Liver (tissue), 3 donors: ENCODE measurements at regions not wholly inside any gene's neighbourhood (a gene's known extent, or its start where the extent isn't known, plus 50 kb on each side); places are given as distances from the start of the nearest gene placed in this dataset.

Experiments used
- EGR1 ChIP-seq, 2 donors: IDR thresholded peaks; 2 replicates each; pipeline ENCODE4 v1.6.1; 2016 to 2018; ENCODE audit warnings: antibody characterized with exemption in 2 of 2, low read depth in 2 of 2
- JUND ChIP-seq, 2 donors: IDR thresholded peaks; 2 replicates each; pipeline ENCODE4 v1.6.1; 2016; ENCODE audit warnings: antibody characterized with exemption in 2 of 2
- SP1 ChIP-seq: IDR thresholded peaks from 2 replicates; pipeline ENCODE4 v1.6.1; 2018; ENCODE audit warnings: antibody characterized with exemption, mild to moderate bottlenecking
- TAF1 ChIP-seq: conservative IDR thresholded peaks from 2 replicates; pipeline ENCODE4 v1.6.1; 2016; ENCODE audit warnings: antibody characterized with exemption, mild to moderate bottlenecking
- YY1 ChIP-seq: IDR thresholded peaks from 2 replicates; pipeline ENCODE4 v1.6.1; 2016; ENCODE audit warnings: antibody characterized with exemption, mild to moderate bottlenecking
- TF ChIP-seq, protein P1 (sequence below): fragments of 150-350 bp; IDR thresholded peaks from 2 replicates; pipeline ENCODE4 v1.5.1; 2017; ENCODE audit warnings: improper control_type of control experiment, low read depth, low read length; ENCODE audit not compliant: missing input control
- TF ChIP-seq, protein P2 (sequence below): IDR thresholded peaks from 2 replicates; pipeline ENCODE4 v1.6.1; 2016; ENCODE audit warnings: antibody characterized with exemption
- TF ChIP-seq, protein P3 (sequence below): IDR thresholded peaks from 2 replicates; pipeline ENCODE4 v1.6.1; 2016; ENCODE audit warnings: antibody characterized with exemption
- TF ChIP-seq, protein P4 (sequence below): IDR thresholded peaks from 2 replicates; pipeline ENCODE4 v1.6.1; 2016; ENCODE audit warnings: antibody characterized with exemption, mild to moderate bottlenecking
- donor health status: healthy.
- donor health status: healthy.

DNA sequence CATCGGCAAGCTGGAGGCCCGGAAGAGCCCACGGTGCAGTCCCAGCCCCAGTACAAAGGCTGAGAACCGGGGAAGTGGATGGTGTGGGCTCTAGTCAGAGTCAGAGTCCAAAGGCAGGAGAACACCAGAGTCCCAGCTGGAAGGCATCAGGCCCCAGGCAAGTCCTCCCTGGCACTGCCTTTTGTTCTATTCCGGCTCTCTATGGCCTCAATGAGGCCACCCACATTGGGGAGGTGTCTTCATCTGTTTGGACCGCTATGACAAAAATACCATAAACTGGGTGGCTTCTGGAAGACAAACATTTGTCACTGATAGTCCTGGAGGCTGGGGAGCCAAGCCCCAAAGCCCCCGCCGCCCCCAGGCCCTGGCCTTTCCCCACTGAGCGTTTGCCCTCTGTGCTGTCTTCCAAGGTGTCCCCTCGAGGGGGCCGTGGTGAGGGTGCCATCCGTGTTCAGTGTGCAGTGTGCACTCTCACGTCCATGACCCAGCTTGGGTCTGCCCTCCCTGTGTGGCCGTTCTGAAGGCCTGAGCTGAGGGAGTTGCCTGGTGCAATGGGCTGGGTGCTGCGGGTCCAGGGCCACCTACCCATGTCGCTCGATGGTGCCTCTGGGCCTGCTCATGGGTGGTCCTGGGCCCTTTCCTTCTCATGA is 99.1 kb upstream of the PPP1R26 start:
- TF ChIP-seq, protein P1, sequence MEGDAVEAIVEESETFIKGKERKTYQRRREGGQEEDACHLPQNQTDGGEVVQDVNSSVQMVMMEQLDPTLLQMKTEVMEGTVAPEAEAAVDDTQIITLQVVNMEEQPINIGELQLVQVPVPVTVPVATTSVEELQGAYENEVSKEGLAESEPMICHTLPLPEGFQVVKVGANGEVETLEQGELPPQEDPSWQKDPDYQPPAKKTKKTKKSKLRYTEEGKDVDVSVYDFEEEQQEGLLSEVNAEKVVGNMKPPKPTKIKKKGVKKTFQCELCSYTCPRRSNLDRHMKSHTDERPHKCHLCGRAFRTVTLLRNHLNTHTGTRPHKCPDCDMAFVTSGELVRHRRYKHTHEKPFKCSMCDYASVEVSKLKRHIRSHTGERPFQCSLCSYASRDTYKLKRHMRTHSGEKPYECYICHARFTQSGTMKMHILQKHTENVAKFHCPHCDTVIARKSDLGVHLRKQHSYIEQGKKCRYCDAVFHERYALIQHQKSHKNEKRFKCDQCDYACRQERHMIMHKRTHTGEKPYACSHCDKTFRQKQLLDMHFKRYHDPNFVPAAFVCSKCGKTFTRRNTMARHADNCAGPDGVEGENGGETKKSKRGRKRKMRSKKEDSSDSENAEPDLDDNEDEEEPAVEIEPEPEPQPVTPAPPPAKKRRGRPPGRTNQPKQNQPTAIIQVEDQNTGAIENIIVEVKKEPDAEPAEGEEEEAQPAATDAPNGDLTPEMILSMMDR = no peak
- TF ChIP-seq, protein P2, sequence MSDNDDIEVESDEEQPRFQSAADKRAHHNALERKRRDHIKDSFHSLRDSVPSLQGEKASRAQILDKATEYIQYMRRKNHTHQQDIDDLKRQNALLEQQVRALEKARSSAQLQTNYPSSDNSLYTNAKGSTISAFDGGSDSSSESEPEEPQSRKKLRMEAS = no peak
- TF ChIP-seq, protein P3, sequence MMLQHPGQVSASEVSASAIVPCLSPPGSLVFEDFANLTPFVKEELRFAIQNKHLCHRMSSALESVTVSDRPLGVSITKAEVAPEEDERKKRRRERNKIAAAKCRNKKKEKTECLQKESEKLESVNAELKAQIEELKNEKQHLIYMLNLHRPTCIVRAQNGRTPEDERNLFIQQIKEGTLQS = no peak
- no peak for TF ChIP-seq TAF1
- TF ChIP-seq EGR1 (IDR thresholded peaks at IDR 0.05; ENCODE audit: low read depth in 2 of 2) = no peak
- TF ChIP-seq YY1 = no peak
- no peak for TF ChIP-seq SP1
- TF ChIP-seq, protein P4, sequence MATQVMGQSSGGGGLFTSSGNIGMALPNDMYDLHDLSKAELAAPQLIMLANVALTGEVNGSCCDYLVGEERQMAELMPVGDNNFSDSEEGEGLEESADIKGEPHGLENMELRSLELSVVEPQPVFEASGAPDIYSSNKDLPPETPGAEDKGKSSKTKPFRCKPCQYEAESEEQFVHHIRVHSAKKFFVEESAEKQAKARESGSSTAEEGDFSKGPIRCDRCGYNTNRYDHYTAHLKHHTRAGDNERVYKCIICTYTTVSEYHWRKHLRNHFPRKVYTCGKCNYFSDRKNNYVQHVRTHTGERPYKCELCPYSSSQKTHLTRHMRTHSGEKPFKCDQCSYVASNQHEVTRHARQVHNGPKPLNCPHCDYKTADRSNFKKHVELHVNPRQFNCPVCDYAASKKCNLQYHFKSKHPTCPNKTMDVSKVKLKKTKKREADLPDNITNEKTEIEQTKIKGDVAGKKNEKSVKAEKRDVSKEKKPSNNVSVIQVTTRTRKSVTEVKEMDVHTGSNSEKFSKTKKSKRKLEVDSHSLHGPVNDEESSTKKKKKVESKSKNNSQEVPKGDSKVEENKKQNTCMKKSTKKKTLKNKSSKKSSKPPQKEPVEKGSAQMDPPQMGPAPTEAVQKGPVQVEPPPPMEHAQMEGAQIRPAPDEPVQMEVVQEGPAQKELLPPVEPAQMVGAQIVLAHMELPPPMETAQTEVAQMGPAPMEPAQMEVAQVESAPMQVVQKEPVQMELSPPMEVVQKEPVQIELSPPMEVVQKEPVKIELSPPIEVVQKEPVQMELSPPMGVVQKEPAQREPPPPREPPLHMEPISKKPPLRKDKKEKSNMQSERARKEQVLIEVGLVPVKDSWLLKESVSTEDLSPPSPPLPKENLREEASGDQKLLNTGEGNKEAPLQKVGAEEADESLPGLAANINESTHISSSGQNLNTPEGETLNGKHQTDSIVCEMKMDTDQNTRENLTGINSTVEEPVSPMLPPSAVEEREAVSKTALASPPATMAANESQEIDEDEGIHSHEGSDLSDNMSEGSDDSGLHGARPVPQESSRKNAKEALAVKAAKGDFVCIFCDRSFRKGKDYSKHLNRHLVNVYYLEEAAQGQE = no peak
- TF ChIP-seq JUND (IDR thresholded peaks at IDR 0.05) = no peak
